Gastroesophageal sphincter (tissue), 4 donors: ENCODE measurements at regions not wholly inside any gene's neighbourhood (a gene's known extent, or its start where the extent isn't known, plus 50 kb on each side); places are given as distances from the start of the nearest gene placed in this dataset.

Experiments used
- ATAC-seq: fragments of 150-250 bp; one replicate; pipeline ENCODE4 v1.9.1; 2016; ENCODE audit warnings: mild to moderate bottlenecking, moderate library complexity
- H3K27ac ChIP-seq, 4 donors: fragments of 200-600 bp; sonication (generic) in 3 of 4; 1 replicate in 3 of 4; 2 replicates in 1 of 4; pipeline ENCODE4 v1.5.1; 2016 to 2019
- H3K27me3 ChIP-seq: fragments of 200-600 bp; sonication (generic); one replicate; pipeline ENCODE4 v1.5.1; 2019
- H3K36me3 ChIP-seq, 2 donors: fragments of 200-600 bp; sonication (generic); one replicate each; pipeline ENCODE4 v1.5.1; 2019; ENCODE audit warnings: control low read depth in 1 of 2
- H3K4me1 ChIP-seq, 3 donors: fragments of 200-600 bp; sonication (generic); 1 replicate in 2 of 3; 2 replicates in 1 of 3; pipeline ENCODE4 v1.5.1; 2016 to 2019; ENCODE audit warnings: control low read depth in 2 of 3
- H3K4me3 ChIP-seq, 2 donors: fragments of 200-600 bp; sonication (generic); one replicate each; pipeline ENCODE4 v1.5.1; 2019; ENCODE audit warnings: mild to moderate bottlenecking in 1 of 2, moderate library complexity in 1 of 2
- H3K9me3 ChIP-seq, 3 donors: fragments of 200-600 bp; sonication (generic); one replicate each; pipeline ENCODE4 v1.5.1; 2017 to 2019; ENCODE audit warnings: control low read depth in 2 of 3
- EP300 ChIP-seq: sonication (generic); formaldehyde crosslinking; IDR thresholded peaks from one replicate; pipeline ENCODE4 v1.6.1; 2017; ENCODE audit warnings: antibody characterized with exemption, mild to moderate bottlenecking
- POLR2A ChIP-seq, 2 donors: fragments of 450-650 bp; IDR thresholded peaks; one replicate each; pipeline ENCODE4 v1.6.1; 2017; ENCODE audit warnings: antibody characterized with exemption in 2 of 2, mild to moderate bottlenecking in 2 of 2, moderate library complexity in 1 of 2
- POLR2AphosphoS5 ChIP-seq: sonication (generic); formaldehyde crosslinking; IDR thresholded peaks from one replicate; pipeline ENCODE4 v1.6.1; 2017; ENCODE audit warnings: antibody characterized with exemption
- WGBS, 2 donors: methylation state at CpG; one replicate each; pipeline ENCODE4 v1.1.5; 2018; ENCODE audit warnings: low coverage in 1 of 2; 5-methylcytosine and 5-hydroxymethylcytosine counted together
- TF ChIP-seq, protein P1 (sequence below), 4 experiments: fragments of 200-600 bp in 2 of 4; fragments of 450-650 bp in 2 of 4; sonication (generic) in 1 of 4; IDR thresholded peaks; one replicate each; pipeline ENCODE4 v1.5.1; 2017 to 2019; ENCODE audit warnings: antibody characterized with exemption in 4 of 4, mild to moderate bottlenecking in 2 of 4, moderate library complexity in 2 of 4

DNA sequence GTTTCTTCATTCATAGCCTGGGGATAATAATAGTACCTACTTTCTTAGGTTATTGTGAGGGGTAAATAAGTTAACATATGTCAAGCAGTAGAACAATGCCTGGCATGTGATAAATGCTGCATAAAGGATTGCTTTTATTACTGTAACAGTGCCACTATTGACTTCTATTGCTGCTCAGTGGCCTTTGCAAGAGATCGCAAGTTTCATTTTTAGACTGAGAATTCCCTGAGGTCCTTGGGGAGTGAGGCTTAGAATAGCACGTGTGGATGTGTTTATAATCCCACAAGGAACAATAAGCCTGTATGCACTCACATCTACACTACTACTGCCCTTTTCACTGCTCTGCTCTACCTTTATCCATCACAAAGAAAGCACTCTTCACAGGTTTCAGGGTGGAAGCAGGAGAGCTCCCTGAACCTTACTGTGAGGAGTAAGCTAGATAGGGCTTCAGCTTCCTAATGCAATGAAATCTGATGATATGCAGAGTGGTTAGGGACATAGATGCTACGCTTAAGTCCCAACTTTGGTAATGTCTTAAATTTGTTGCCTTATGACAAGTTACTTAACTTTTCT lies 302.6 kb downstream of the SNAPC1 start:
- ATAC-seq = no peak
- Histone ChIP-seq H3K27me3 (peaks cover 4% of the 10 kb centered on the region), H3K9me3 (no peaks in the 10 kb centered on the region), H3K4me1 (no peaks in the 10 kb centered on the region), H3K4me3 (no peak overlapping the region), H3K27ac (no peak overlapping the region), H3K36me3 (no peaks in the 10 kb centered on the region)
- 44 to 60% methylated on average over 3 of the region's 3 CpGs for WGBS, 2 donors
- TF ChIP-seq POLR2A (IDR thresholded peaks at IDR 0.05) (no peak), EP300 (no peak), POLR2AphosphoS5 (no peak)
- TF ChIP-seq, protein P1, sequence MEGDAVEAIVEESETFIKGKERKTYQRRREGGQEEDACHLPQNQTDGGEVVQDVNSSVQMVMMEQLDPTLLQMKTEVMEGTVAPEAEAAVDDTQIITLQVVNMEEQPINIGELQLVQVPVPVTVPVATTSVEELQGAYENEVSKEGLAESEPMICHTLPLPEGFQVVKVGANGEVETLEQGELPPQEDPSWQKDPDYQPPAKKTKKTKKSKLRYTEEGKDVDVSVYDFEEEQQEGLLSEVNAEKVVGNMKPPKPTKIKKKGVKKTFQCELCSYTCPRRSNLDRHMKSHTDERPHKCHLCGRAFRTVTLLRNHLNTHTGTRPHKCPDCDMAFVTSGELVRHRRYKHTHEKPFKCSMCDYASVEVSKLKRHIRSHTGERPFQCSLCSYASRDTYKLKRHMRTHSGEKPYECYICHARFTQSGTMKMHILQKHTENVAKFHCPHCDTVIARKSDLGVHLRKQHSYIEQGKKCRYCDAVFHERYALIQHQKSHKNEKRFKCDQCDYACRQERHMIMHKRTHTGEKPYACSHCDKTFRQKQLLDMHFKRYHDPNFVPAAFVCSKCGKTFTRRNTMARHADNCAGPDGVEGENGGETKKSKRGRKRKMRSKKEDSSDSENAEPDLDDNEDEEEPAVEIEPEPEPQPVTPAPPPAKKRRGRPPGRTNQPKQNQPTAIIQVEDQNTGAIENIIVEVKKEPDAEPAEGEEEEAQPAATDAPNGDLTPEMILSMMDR (IDR thresholded peaks at IDR 0.05) = no peak

DNA sequence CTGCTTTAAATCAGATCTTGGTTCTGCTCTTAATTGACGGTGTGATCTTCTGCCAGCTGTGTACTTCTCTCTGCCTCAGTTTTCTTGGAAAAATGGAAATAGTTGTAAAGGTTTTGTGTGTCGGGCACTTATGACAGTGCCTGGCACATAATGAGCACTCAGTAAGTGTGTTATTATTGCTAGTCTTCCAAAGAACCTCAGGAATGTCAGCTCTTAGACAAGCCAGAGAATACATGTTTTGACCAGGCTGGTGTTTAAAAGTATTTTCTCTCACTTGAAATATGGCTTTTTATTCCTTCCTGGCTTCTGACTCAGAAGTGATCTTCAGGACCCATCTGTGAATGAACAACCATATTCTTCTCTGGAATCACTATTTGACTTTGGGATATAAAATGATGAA lies 304.1 kb downstream of the SNAPC1 start:
- 60 to 61% methylated on average over 1 to 2 of the region's 2 CpGs for WGBS, 2 donors
- no peak for ATAC-seq
- no peaks in the 10 kb centered on the region for H3K36me3 ChIP-seq

DNA sequence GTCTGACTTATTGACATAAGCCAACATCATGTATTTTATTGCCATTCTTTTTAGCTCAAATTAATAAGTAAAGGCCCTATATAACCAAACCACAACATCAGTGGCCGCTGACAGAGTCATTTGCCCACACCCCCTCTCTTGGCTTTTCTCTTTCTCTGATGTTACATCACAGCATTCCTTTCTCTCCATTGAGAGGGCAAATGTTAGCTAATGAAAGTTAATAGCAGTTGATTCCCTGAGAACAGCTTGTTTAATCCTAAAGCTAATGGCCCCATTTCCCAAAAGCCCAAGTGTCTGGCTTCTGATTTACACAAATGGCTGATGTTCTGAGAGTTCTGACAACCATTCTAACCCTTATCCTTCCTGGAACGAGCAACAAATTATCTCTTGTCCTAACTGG lies 308.8 kb downstream of the SNAPC1 start:
- no peaks in the 10 kb centered on the region for H3K9me3 ChIP-seq
- no peak for ATAC-seq
- H3K27ac ChIP-seq = no peak overlapping the region
- no peaks in the 10 kb centered on the region for H3K36me3 ChIP-seq
- H3K4me1 ChIP-seq = no peaks in the 10 kb centered on the region
- TF ChIP-seq EP300 = no peak
- no peak for TF ChIP-seq POLR2AphosphoS5
- TF ChIP-seq, protein P1 (IDR thresholded peaks at IDR 0.05) = no peak
- no peak for TF ChIP-seq POLR2A (IDR thresholded peaks at IDR 0.05)
- 54 to 73% methylated on average over 1 to 2 of the region's 2 CpGs for WGBS, 2 donors
- no peak overlapping the region for H3K4me3 ChIP-seq
- no peaks in the 10 kb centered on the region for H3K27me3 ChIP-seq

More for the DNA sequence above, 304.1 kb downstream of the SNAPC1 start:
- H3K4me3 ChIP-seq = no peak overlapping the region
- H3K27ac ChIP-seq = no peak overlapping the region
- H3K9me3 ChIP-seq = no peaks in the 10 kb centered on the region
- no peaks in the 10 kb centered on the region for H3K4me1 ChIP-seq
- TF ChIP-seq POLR2AphosphoS5 (no peak), POLR2A (IDR thresholded peaks at IDR 0.05) (no peak), EP300 (no peak)
- TF ChIP-seq, protein P1 (IDR thresholded peaks at IDR 0.05) = no peak
- peaks cover 4% of the 10 kb centered on the region for H3K27me3 ChIP-seq

DNA sequence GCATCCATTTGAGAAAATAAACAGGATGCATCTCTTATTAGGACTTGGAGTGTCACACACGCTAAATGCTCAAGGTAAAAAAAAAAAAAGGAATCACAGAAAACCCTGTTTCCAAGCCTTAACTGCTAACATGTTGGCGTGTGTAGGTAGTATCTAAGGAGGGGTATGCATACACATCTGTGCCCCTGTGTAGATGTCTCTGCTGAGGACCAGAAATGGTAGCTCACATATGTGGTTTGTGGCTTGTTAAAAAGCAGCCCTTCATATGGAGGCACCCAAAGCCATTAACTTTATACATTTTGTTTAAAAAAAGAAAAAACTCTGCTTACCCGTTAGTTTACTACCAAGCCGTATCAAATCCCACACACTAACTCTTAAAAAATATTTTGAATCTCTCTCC lies 314.1 kb downstream of the SNAPC1 start:
- Histone ChIP-seq H3K36me3 (no peaks in the 10 kb centered on the region), H3K9me3 (no peaks in the 10 kb centered on the region), H3K27ac (no peak overlapping the region), H3K4me3 (no peak overlapping the region), H3K4me1 (no peaks in the 10 kb centered on the region), H3K27me3 (no peaks in the 10 kb centered on the region)
- TF ChIP-seq POLR2A (IDR thresholded peaks at IDR 0.05) = no peak
- no peak for TF ChIP-seq POLR2AphosphoS5
- TF ChIP-seq EP300 = no peak
- TF ChIP-seq, protein P1 (IDR thresholded peaks at IDR 0.05) = no peak
- WGBS, 2 donors = 83 to 94% methylated on average over 4 of the region's 4 CpGs
- ATAC-seq = no peak

DNA sequence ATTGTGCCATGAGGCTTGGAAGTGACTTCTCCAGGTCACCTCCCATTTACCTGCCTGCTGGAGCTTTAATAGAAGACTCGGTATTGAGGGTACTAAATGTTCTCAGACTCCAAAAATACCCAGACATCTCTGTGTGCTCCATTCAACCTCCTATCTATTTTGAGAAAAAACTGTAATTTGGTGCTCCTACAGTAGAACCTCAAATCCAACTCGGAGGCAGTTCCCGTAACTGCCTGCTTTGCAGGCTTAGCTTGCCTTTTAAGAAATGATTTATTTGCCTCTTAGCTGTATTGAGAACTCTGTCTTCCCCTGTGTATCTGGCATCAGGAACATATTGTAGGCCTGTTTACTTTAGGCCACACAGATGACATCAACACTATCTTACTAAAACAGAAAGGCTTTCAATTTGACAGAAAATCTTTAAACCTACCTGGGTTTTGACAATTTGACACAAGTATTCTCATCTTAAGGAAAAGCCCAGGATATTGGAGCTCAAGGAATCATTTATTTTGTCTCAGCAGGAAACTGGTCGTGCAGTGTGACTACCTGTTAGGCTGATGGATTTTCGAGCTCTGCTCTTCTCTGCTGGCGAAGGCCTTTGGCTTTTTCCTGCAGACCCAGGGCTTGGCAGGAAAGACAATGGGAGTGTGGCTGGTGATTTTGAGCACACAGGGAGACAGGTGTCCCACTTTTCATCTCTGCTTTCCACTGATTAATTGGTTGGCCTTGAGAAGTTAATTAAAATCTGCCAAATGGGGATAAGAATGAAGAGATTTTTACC lies 314.8 kb downstream of the SNAPC1 start:
- Histone ChIP-seq H3K27me3 (no peaks in the 10 kb centered on the region), H3K9me3 (no peaks in the 10 kb centered on the region), H3K36me3 (no peaks in the 10 kb centered on the region), H3K4me1 (no peaks in the 10 kb centered on the region), H3K27ac (no peak overlapping the region), H3K4me3 (no peak overlapping the region)
- ATAC-seq = no peak
- TF ChIP-seq POLR2AphosphoS5 (no peak), POLR2A (IDR thresholded peaks at IDR 0.05) (no peak), EP300 (no peak)
- TF ChIP-seq, protein P1 (IDR thresholded peaks at IDR 0.05) = no peak
- 57 to 62% methylated on average over 6 of the region's 6 CpGs for WGBS, 2 donors
